ENCODE measurements at regions not wholly inside any gene's neighbourhood (a gene's known extent, or its start where the extent isn't known, plus 50 kb on each side); places are given as distances from the start of the nearest gene placed in this dataset.

- DNase-seq: no peak
These were observed 216.1 kb upstream of the ZMIZ1 start for GRCh38 chr10:78852466-78853240.

DNA sequence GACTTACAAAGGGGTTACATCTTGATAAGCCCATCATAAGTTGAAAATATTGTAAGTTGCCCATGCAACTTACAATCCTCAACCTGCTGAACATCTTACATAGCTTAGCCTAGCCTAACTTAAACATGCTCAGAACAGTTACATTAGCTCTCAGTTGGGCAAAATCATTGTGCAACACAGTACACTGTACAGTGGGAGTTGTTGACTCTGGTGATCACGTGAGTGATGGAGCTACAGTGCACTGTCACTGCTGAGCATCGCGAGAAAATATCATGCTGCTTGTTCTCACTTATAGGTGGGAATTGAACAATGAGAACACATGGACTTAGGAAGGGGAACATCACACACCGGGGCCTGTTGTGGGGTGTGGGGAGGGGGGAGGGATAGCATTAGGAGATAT, 214.9 kb upstream of the ZMIZ1 start:
- no peak for DNase-seq

GRCh38 chr10:78856421-78856820, 212.3 kb upstream of the ZMIZ1 start:
- no peak for DNase-seq

GRCh38 chr10:78857193-78857592, 211.6 kb upstream of the ZMIZ1 start:
- no peak for DNase-seq

DNA sequence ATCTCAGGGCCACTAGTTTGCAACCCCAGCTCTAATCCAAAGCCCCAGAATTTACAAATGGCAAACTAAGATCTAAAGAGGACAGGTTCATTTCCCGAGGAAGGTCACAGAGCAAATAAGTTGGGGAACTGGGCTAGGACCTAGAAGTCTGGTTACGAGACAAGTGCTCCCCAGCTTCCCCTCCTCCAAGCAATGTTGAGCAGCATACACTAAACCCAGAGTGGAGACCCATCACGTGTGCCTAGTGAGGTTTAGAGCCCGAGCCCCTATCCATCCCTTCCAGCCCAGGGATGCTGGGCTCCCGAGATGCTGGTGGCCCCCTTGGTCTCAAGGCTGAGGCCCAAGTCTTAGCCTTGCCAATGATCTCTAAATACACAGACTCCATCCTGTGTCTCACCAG, 209.5 kb upstream of the ZMIZ1 start:
- DNase-seq: no peak

DNA sequence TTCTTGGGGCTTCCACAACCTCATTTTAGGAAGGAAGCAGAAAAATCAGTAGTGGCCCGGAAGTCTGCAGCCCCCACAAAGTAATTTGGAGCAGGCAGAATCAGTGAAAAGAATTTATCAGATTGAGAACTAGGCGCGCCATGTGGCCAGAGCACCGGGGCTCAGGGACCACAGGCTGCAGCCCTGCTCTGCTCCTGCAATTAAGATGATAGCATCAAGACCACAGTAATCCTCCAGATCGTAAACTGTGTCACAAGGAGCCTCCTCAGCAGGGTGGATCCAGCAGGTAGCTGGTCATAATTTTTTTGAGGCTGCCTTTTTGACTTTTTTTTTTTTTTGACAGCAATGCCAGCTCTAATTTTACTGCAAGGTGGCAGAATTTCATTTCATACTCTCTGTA, 209.0 kb upstream of the ZMIZ1 start:
- no peak for DNase-seq

- DNase-seq: no peak
These were observed 208.4 kb upstream of the ZMIZ1 start for GRCh38 chr10:78860260-78860914.

DNA sequence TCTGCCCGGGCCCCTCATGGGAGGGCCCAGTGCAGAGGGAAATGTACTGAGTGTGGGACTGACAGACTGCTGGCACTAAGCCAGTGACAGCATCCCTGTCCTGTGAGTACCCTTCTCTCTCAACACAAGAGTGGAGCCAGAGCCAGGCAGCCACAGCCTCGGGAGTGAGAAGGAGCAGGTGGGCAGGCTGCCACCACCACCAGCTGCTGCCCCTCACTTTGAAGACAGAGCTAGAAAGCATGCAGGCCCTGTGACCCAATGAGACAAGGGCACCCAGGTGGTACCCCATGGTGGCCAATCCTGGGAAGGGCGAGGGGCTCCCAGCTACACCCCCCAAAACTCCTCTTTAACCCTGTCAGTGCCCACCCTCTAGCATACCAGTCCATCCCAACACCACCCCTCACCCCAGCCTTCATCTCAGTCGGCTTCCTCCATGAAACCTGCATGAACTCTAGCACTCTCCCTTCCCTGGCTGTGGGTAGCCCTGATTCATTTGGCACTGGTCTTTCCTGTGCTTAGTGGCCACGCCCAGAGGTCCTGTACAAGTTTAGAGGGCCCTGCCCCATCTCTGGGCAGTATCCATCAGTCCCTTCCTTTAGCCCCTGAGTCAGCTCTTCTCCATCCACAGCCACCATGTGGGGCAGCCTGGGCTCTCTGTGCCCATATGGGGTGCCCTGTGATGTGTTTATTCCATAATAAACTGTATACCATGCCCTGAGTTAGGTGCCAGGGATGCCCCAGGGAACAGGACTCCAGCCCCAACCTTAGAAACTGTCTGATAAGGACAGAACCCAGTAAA, 207.0 kb upstream of the ZMIZ1 start:
- DNase-seq: no peak

- DNase-seq: no peak
These were observed 206.5 kb upstream of the ZMIZ1 start for GRCh38 chr10:78862328-78862640.

DNA sequence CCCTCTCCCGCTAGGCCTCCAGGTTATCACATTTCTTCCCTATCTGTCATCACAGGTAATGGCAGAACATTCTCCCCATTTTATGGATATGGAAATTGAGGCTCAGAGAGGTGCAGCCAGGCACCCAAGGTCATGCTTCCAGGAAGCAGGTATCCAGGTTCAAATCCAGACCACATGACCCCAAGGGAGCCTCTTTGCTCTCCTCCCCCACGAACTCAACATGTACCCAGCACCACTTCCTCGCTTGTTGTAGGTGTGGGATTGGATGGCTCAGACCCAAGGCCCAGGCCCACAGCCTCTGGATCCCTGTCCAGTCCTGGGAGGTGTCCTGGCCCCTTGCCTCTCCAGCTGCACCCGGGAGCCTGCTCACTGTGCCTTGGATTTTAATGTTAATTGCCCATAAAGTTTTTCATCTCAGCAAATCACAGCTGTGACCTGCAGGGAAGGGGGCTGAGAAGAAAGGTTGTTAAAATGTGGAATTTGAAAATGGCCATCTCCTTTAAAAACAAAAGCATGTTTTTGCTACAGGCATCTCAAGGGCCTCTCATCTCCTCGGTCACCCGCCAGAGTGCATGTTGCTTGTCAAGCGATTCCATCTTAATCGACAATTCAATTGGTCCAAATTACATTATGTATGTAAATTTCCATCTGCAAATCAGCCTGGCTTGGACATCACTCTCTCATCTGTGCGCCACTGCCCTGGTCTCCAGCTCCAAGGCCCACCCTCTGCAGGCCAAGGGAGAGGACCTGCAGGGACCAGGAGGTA, 205.4 kb upstream of the ZMIZ1 start:
- DNase-seq: no peak

GRCh38 chr10:78863906-78864239, 204.9 kb upstream of the ZMIZ1 start:
- no peak for DNase-seq

DNA sequence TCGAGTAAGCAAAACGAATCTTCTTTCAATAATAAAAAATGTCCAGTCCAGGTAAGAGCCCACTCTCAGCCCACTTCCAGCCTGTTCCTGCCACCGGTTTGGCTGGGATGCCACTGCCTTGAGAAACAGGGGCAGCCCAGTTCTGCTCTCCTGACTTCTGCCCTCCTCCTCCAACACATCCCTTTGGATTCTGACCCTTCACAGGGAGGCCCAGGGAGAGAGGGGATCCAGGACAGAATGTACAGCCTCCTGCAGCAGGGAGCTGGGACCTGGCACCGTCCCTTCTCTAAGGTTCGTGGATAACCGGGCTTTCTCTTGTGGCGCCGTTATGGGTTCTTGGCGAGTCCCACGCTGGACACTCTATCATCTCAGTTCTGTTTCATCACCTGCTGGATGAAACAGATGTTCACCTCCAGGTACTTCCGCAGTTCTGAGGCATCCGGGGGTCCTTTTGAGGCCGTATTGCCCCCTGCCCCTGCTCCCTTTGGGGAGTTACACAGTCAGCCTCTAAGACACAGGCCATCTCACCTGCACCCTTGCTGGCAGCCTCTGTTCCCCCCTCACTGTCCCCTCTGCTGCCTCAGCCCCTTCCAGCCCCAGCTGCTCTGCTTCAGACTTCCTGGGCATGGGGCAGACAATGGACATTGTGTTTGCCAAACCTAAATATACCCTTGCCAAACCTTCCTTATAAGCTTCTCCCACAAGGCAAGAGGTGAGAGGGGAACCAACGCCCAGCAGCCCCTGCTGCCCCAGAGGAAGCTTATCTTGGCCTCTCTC, 203.8 kb upstream of the ZMIZ1 start:
- DNase-seq: no peak

- no peak for DNase-seq
These were observed 203.3 kb upstream of the ZMIZ1 start for GRCh38 chr10:78865538-78865875.

DNA sequence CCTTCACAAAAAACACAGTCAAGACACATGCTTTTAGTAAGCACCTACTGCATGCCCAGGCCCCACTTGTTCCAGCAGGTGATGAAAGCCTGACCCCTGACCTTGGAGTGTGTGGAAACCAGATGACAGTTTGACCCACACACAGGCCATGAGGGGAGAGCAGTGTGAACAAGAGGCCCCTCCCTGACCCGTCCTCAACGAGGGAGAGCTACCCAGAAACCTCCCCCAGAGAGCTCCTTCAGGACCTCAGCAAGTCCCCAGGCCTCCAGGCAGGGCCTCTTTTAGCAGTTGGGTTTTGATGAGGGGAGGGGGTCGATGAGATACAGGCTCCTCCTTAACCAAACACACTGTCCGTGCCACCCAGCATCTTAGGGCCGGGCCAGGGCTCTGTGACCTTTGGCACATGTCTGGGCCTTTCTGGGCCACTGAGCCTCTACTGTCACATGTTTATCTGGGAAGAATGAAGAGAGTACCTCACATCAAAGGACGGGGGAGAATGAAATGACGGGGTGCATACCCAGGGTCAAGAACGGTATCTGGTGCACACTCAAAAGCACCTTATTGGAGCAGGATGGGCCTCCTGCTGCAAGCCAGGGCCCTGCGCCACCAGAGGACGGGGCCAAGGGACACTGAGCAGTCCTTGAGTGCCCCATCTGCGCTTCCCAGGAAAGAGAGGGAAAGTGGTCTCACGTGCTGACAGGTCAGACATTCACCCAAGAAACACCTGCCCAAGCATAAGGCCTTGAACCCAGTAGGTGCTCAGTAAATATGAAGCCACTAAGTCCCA, 202.6 kb upstream of the ZMIZ1 start:
- no peak for DNase-seq

DNA sequence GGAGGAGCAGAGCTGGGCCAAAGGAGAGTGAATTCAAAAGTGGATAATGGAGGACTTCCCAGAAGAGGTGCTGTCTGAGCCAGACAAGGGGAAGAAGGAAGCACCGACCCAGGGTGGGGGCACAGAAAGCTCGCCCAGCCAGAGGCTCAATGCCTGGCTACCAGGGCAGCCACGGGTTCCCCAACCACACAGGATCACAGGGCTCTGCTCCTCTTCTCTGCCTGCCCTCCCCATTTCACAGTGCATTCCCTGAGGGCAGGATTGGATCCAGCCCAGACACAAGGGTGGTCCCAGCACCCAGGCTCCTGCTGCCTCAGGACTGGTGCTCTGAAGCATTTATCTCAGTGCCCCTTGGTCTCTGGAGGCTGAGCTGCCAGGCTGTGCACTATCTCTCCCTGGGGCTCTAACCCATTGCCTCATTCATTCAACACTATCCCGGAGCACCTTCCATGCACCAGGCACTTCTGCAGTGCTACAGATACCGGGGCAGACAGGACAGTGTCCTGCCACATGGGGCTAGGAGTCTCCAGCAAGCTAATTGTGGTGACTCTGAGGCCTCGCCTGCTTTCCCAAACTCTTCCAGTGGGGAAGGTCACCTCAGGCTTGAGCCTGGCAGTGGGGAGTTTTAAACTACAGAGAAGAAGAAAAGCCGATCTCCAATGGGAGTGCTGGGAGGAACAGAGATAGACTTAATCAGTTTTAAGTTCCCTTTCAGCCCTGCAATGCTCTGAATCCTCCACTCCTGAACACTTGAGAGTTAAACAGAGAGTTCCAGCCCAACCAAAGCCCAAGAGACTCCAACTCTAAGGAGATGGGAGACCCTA, 201.8 kb upstream of the ZMIZ1 start:
- DNase-seq: no peak

DNA sequence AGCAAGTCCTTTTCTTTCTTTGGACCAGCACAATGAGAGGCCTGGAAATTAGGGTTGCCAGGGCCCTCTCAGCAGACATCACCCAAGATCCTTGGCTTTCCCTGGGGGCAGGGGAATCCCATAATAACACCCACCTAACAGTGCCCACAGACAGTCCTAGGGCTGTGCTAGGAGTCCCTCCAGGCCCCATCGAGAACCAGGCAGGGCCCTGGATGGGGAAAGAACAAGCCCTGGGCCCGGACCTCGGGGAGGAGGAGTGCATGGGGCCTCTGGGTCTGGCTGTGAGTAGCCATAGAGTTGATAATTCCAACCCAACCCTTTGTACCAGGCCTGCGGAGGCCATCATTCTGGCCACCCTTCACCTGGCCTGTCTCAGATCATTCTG, 201.2 kb upstream of the ZMIZ1 start:
- DNase-seq: no peak

GRCh38 chr10:78868048-78868447, 200.7 kb upstream of the ZMIZ1 start:
- DNase-seq: no peak

DNA sequence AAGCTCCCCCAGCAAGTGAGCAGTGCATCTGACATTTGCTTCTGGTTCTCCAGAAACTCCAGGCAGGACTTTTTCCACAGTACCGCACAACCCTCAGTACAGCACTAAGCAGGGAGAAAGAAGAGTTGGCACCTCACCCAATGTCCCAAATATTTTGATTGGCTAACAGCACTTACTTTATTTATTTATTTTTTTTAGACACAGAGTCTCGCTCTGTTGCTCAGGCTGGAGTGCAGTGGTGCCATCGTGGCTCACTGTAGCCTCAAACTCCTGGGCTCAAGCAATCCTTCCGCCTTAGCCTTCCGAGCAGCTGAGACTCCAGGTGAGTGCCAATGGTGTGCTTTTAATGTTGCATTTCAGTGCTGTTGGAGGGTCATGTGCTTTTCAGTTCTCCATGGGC, 200.3 kb upstream of the ZMIZ1 start:
- no peak for DNase-seq

GRCh38 chr10:78868861-78869260, 199.9 kb upstream of the ZMIZ1 start:
- DNase-seq: no peak

GRCh38 chr10:78869508-78870454, 199.0 kb upstream of the ZMIZ1 start:
- DNase-seq: no peak

All from NCI-H2081 (cell line).